GM21529 (cell line): ENCODE measurements at regions not wholly inside any gene's neighbourhood (a gene's known extent, or its start where the extent isn't known, plus 50 kb on each side); places are given as distances from the start of the nearest gene placed in this dataset.
"Not testable (repeated sequence)": the region's sequence is repeated elsewhere in the genome, so short reads cannot be mapped to it uniquely, and the experiment has no call there.

Experiments
- ATAC-seq: cut with Tn5 transposase; IDR thresholded peaks from one replicate; pipeline ENCODE4 v1.9.1; 2021; ENCODE audit not compliant: unreplicated experiment

- no peak for ATAC-seq
Measured at GRCh38 chr7:25694211-25694610, 457.8 kb upstream of the NFE2L3 start.

- ATAC-seq: no peak
Measured at GRCh38 chr7:25694699-25695098, 457.3 kb upstream of the NFE2L3 start.

- no peak for ATAC-seq
Measured at GRCh38 chr7:25696571-25696970, 455.4 kb upstream of the NFE2L3 start.

- no peak for ATAC-seq
Measured at GRCh38 chr7:25698451-25699113, 453.4 kb upstream of the NFE2L3 start.

- not testable (repeated sequence) for ATAC-seq
Measured at GRCh38 chr7:25700141-25700540, 451.9 kb upstream of the NFE2L3 start.

- ATAC-seq: no peak
Measured at GRCh38 chr7:25704413-25704812, 447.6 kb upstream of the NFE2L3 start.

GRCh38 chr7:25706764-25707163, 445.2 kb upstream of the NFE2L3 start:
- no peak for ATAC-seq

- ATAC-seq: no peak
Measured at GRCh38 chr7:25707768-25708620, 444.0 kb upstream of the NFE2L3 start.

GRCh38 chr7:25710959-25711358, 441.0 kb upstream of the NFE2L3 start:
- ATAC-seq: no peak

GRCh38 chr7:25711940-25712339, 440.1 kb upstream of the NFE2L3 start:
- no peak for ATAC-seq

GRCh38 chr7:25712500-25712899, 439.5 kb upstream of the NFE2L3 start:
- no peak for ATAC-seq

- ATAC-seq: no peak
Measured at GRCh38 chr7:25714013-25714412, 438.0 kb upstream of the NFE2L3 start.

- ATAC-seq: no peak
Measured at GRCh38 chr7:25716421-25716820, 435.6 kb upstream of the NFE2L3 start.

- ATAC-seq: no peak
Measured at GRCh38 chr7:25718596-25718995, 433.4 kb upstream of the NFE2L3 start.

GRCh38 chr7:25719190-25719896, 432.7 kb upstream of the NFE2L3 start:
- no peak for ATAC-seq

GRCh38 chr7:25720427-25720826, 431.6 kb upstream of the NFE2L3 start:
- no peak for ATAC-seq

- ATAC-seq: no peak
Measured at GRCh38 chr7:25722856-25723255, 429.1 kb upstream of the NFE2L3 start.

- no peak for ATAC-seq
Measured at GRCh38 chr7:25725451-25725850, 426.5 kb upstream of the NFE2L3 start.

- no peak for ATAC-seq
Measured at GRCh38 chr7:25726170-25726780, 425.7 kb upstream of the NFE2L3 start.

- ATAC-seq: no peak
Measured at GRCh38 chr7:25726781-25727311, 425.2 kb upstream of the NFE2L3 start.

GRCh38 chr7:25727446-25727845, 424.6 kb upstream of the NFE2L3 start:
- ATAC-seq: no peak
